ENCODE measurements at regions not wholly inside any gene's neighbourhood (a gene's known extent, or its start where the extent isn't known, plus 50 kb on each side); places are given as distances from the start of the nearest gene placed in this dataset.
"Not testable (repeated sequence)": the region's sequence is repeated elsewhere in the genome, so short reads cannot be mapped to it uniquely, and the experiment has no call there.

GRCh38 chr21:23152130-23152529, 2153.9 kb downstream of the NCAM2 start:
- no peaks in the 10 kb centered on the region for H3K4me1 ChIP-seq (ENCODE audit: control insufficient read depth in 1 of 2, insufficient read depth in 2 of 2, low read length in 2 of 2)
- H3K27ac ChIP-seq (ENCODE audit: low read depth in 1 of 2, low read length in 2 of 2), result no peak overlapping the region
- intact Hi-C loops (cut with micrococcal nuclease), result no loop called here
- no peak overlapping the region for H2AFZ ChIP-seq (ENCODE audit: insufficient read depth, low read depth, low read length, poor library complexity, severe bottlenecking)
- H3K9me3 Mint-ChIP-seq, result no peaks in the 10 kb centered on the region
- no peak overlapping the region for H3K4me3 ChIP-seq (replicated peaks in 1 of 3; ENCODE audit: low read depth in 2 of 3, low read length in 3 of 3)
- H3K4me1 Mint-ChIP-seq, result no peaks in the 10 kb centered on the region
- no peaks in the 10 kb centered on the region for H3K9me3 ChIP-seq (replicated peaks in 1 of 2; ENCODE audit: control insufficient read depth in 1 of 2, insufficient read depth in 1 of 2, low read length in 2 of 2)
- no peaks in the 10 kb centered on the region for H3K79me2 ChIP-seq (ENCODE audit: insufficient read depth, low read length)
- no peaks in the 10 kb centered on the region for H3K36me3 Mint-ChIP-seq
- no peak for DNase-seq
- 100% methylated on average over 1 of the region's 1 CpG for WGBS (ENCODE audit: insufficient coverage)
- no peaks in the 10 kb centered on the region for H4K20me1 ChIP-seq (ENCODE audit: insufficient read depth, low read length)
- H3K27me3 ChIP-seq (ENCODE audit: control insufficient read depth in 2 of 2, insufficient read depth in 2 of 2, low read length in 2 of 2), result no peaks in the 10 kb centered on the region
- H3K9ac ChIP-seq (ENCODE audit: insufficient read depth, low read length, poor library complexity, severe bottlenecking), result no peak overlapping the region
- H3K27me3 Mint-ChIP-seq (ENCODE audit: low read depth in 3 of 3), result no peaks in the 10 kb centered on the region
- H3K4me3 Mint-ChIP-seq, result no peak overlapping the region
- no peaks in the 10 kb centered on the region for H3K36me3 ChIP-seq (replicated peaks in 1 of 2; ENCODE audit: control insufficient read depth in 1 of 2, insufficient read depth in 2 of 2, low read length in 2 of 2)
- no peak overlapping the region for H3K27ac Mint-ChIP-seq
- no peak for TF ChIP-seq CTCF (IDR thresholded peaks at IDR 0.05)
- no peak overlapping the region for H3K4me2 ChIP-seq (replicated peaks; ENCODE audit: extremely low read depth, low read length, poor library complexity, severe bottlenecking)

- DNase-seq; H3K4me3 ChIP-seq (replicated peaks in 1 of 3; ENCODE audit: low read depth in 2 of 3, low read length in 3 of 3); H3K27me3 Mint-ChIP-seq (ENCODE audit: low read depth in 3 of 3); H3K4me2 ChIP-seq (replicated peaks; ENCODE audit: extremely low read depth, low read length, poor library complexity, severe bottlenecking); intact Hi-C loops (cut with micrococcal nuclease); H3K79me2 ChIP-seq (ENCODE audit: insufficient read depth, low read length); H3K9ac ChIP-seq (ENCODE audit: insufficient read depth, low read length, poor library complexity, severe bottlenecking); H2AFZ ChIP-seq (ENCODE audit: insufficient read depth, low read depth, low read length, poor library complexity, severe bottlenecking); H3K4me3 Mint-ChIP-seq; H3K9me3 ChIP-seq (replicated peaks in 1 of 2; ENCODE audit: control insufficient read depth in 1 of 2, insufficient read depth in 1 of 2, low read length in 2 of 2); H3K36me3 ChIP-seq (replicated peaks in 1 of 2; ENCODE audit: control insufficient read depth in 1 of 2, insufficient read depth in 2 of 2, low read length in 2 of 2); H4K20me1 ChIP-seq (ENCODE audit: insufficient read depth, low read length); H3K27me3 ChIP-seq (ENCODE audit: control insufficient read depth in 2 of 2, insufficient read depth in 2 of 2, low read length in 2 of 2); H3K9me3 Mint-ChIP-seq; H3K27ac ChIP-seq (ENCODE audit: low read depth in 1 of 2, low read length in 2 of 2); H3K36me3 Mint-ChIP-seq; H3K4me1 ChIP-seq (ENCODE audit: control insufficient read depth in 1 of 2, insufficient read depth in 2 of 2, low read length in 2 of 2); H3K4me1 Mint-ChIP-seq: not testable (repeated sequence)
- H3K27ac Mint-ChIP-seq, result peak overlapping the region in 1 of 7 donors; percentile 53
- WGBS (ENCODE audit: insufficient coverage), result no CpG with 5 or more reads among the region's 3 CpGs
Observed at GRCh38 chr21:23153842-23154241, 2155.6 kb downstream of the NCAM2 start.
